DND-41 (cell line): ENCODE measurements at regions not wholly inside any gene's neighbourhood (a gene's known extent, or its start where the extent isn't known, plus 50 kb on each side); places are given as distances from the start of the nearest gene placed in this dataset.

Source experiments
- CTCF ChIP-seq: IDR thresholded peaks from 2 replicates; pipeline ENCODE4 v1.5.1; 2012; ENCODE audit warnings: borderline replicate concordance, low read length, moderate library complexity, mild to moderate bottlenecking; ENCODE audit not compliant: poor library complexity, severe bottlenecking; ENCODE audit errors: extremely low read depth
- EZH2 ChIP-seq: IDR thresholded peaks from 3 replicates; pipeline ENCODE4 v1.6.1; 2012; ENCODE audit warnings: borderline replicate concordance, low read depth, mild to moderate bottlenecking, moderate library complexity, low read length, inconsistent platforms; ENCODE audit not compliant: severe bottlenecking

GRCh38 chr13:112134391-112135075, 67.6 kb downstream of the SOX1 start:
- TF ChIP-seq CTCF: no peak
- TF ChIP-seq EZH2: no peak
